GM12865 (cell line): ENCODE measurements at regions not wholly inside any gene's neighbourhood (a gene's known extent, or its start where the extent isn't known, plus 50 kb on each side); places are given as distances from the start of the nearest gene placed in this dataset.

Experiments
- DNase-seq: peaks from one replicate; pipeline ENCODE4 v3.0.0; 2010; ENCODE audit warnings: low read depth
- H3K4me3 ChIP-seq: 2 replicates; pipeline ENCODE4 v1.5.1; 2011; ENCODE audit warnings: mild to moderate bottlenecking, low read depth, low read length, control low read depth
- CTCF ChIP-seq: IDR thresholded peaks from 2 replicates; pipeline ENCODE4 v1.5.1; 2011; ENCODE audit warnings: low read length, control low read depth, low read depth, inconsistent platforms; ENCODE audit not compliant: insufficient read depth; ENCODE audit errors: missing control alignments

- TF ChIP-seq CTCF = no peak
- no peak for DNase-seq
- H3K4me3 ChIP-seq = no peak overlapping the region
These were observed 1161.9 kb downstream of the UQCRFS1 start for GRCh38 chr19:28051047-28051446.

DNA sequence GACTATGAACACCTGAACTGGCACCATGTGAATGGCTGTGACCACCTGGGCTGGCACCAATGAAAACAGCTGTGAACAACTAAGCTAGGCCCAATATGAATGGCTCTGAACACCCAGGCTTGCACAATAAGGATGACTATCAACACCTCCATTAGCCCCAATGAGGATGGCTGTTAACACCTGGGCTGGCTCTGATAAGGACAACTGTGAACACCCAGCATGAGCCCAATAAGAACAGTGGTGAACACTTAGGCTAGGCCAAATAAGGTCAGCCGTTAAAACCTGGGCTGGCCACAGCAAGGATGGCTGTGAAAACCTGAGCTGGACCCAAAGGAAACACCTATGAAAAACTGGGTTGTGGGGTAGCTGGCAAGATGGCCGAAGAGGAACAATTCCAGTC lies 1163.1 kb downstream of the UQCRFS1 start:
- DNase-seq = no peak
- TF ChIP-seq CTCF = no peak

DNA sequence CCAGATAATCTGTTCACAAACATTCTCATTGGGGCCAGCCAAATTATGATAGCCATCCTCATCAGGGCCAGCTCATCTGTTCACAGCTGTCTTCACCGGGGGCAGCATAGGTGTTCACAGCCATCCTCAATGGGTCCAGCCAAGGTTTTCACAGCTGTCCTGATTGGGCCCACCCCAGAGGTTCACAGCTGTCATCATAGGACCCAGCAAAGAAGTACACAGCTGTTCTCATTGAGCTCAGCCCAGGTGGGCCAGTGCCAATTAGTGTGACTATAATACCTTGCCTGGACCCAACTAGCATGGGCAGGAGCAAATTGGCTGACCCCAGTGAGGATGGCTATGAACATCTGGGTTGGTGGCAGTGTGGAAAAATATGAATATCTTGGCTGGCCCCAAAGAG lies 1166.0 kb downstream of the UQCRFS1 start:
- TF ChIP-seq CTCF = no peak
- no peak for DNase-seq
- no peak overlapping the region for H3K4me3 ChIP-seq

More for the DNA sequence above, 1163.1 kb downstream of the UQCRFS1 start:
- H3K4me3 ChIP-seq = no peak overlapping the region

- no peak for DNase-seq
- TF ChIP-seq CTCF = no peak
- no peak overlapping the region for H3K4me3 ChIP-seq
These were observed 1167.3 kb downstream of the UQCRFS1 start for GRCh38 chr19:28045621-28046020.

DNA sequence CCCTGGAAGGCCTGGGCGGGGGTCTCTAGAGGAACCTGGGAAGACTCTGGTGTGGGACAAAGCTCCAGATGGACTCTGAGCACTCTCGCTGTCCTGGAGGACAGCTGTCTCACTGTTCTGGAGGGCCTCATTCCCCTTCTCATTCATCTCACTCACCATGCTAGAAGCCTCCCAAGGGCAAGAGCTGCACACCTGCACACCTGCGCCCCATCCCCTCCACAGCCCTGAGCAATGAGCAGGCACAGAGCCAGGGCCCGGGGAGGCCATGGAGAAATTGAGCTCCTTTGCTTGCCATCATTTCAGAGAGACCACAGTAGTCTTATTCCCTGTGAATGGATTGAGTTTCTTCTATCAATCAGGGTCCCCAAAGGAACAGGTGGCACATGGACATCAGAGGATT lies 1168.5 kb downstream of the UQCRFS1 start:
- no peak for DNase-seq
- no peak for TF ChIP-seq CTCF

DNA sequence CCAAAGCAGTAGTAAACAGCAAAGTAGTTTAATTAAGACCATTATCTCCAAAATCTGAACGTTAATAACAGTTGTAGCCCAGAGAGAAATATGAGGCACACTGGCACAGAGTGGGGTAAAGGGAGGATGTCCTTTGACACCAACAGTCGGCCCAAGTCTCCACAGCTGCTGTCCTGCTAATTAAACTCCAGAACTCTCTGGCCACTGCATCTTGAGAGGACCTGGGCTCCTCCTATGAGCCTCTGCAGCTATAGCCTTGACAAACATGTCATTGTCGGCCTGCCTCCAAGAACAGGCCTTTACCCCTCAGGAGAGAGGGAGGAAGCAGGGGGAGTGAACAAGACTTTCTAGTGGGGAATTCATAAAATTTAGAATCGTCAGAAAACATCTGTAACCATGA lies 1170.4 kb downstream of the UQCRFS1 start:
- no peak for TF ChIP-seq CTCF
- H3K4me3 ChIP-seq = no peak overlapping the region

More for the DNA sequence above, 1168.5 kb downstream of the UQCRFS1 start:
- no peak overlapping the region for H3K4me3 ChIP-seq

GRCh38 chr19:28039677-28040381 lies 1173.1 kb downstream of the UQCRFS1 start:
- H3K4me3 ChIP-seq = no peak overlapping the region
- peak; percentile 5 for DNase-seq
- TF ChIP-seq CTCF = no peak

More for the DNA sequence above, 1170.4 kb downstream of the UQCRFS1 start:
- no peak for DNase-seq
